SIG-M5 treated with dmso at 0.1 percent for 504 hours (cell line): ENCODE measurements at regions not wholly inside any gene's neighbourhood (a gene's known extent, or its start where the extent isn't known, plus 50 kb on each side); places are given as distances from the start of the nearest gene placed in this dataset.
A peak's percentile ranks its signal among the peaks of the same experiment; 100 is the strongest.
"Not testable (repeated sequence)": the region's sequence is repeated elsewhere in the genome, so short reads cannot be mapped to it uniquely, and the experiment has no call there.

Experiments used
- DNase-seq: peaks from one replicate; lab custom pipeline; 2025; ENCODE audit not compliant: unreplicated experiment; lab: John Stamatoyannopoulos, UW

GRCh38 chr2:131584380-131584779 is 56.7 kb downstream of the CCDC74A start:
- DNase-seq = no peak

GRCh38 chr2:131584940-131585339 is 57.3 kb downstream of the CCDC74A start:
- peak; percentile 13 for DNase-seq

GRCh38 chr2:131588152-131588873 is 60.6 kb downstream of the CCDC74A start:
- no peak for DNase-seq

GRCh38 chr2:131589126-131589525 is 61.4 kb downstream of the CCDC74A start:
- not testable (repeated sequence) for DNase-seq

- DNase-seq = no peak
These were observed 62.7 kb downstream of the CCDC74A start for GRCh38 chr2:131590366-131590765.

GRCh38 chr2:131590896-131591295 is 63.2 kb downstream of the CCDC74A start:
- DNase-seq = no peak

- not testable (repeated sequence) for DNase-seq
These were observed 68.9 kb downstream of the CCDC74A start for GRCh38 chr2:131596561-131596960.

GRCh38 chr2:131602444-131602843 is 74.8 kb downstream of the CCDC74A start:
- DNase-seq = not testable (repeated sequence)

GRCh38 chr2:131604652-131605051 is 77.0 kb downstream of the CCDC74A start:
- DNase-seq = not testable (repeated sequence)

GRCh38 chr2:131606366-131606765 is 78.7 kb downstream of the CCDC74A start:
- not testable (repeated sequence) for DNase-seq

- not testable (repeated sequence) for DNase-seq
These were observed 79.4 kb downstream of the CCDC74A start for GRCh38 chr2:131607056-131607455.

GRCh38 chr2:131614539-131614938 is 86.9 kb downstream of the CCDC74A start:
- DNase-seq = not testable (repeated sequence)

GRCh38 chr2:131618320-131618719 is 90.6 kb downstream of the CCDC74A start:
- DNase-seq = not testable (repeated sequence)

GRCh38 chr2:131622874-131623273 is 95.2 kb downstream of the CCDC74A start:
- peak; percentile 52 for DNase-seq

- DNase-seq = not testable (repeated sequence)
These were observed 98.3 kb downstream of the CCDC74A start for GRCh38 chr2:131626011-131626410.

GRCh38 chr2:131626565-131626964 is 98.9 kb downstream of the CCDC74A start:
- not testable (repeated sequence) for DNase-seq

GRCh38 chr2:131627777-131628176 is 100.1 kb downstream of the CCDC74A start:
- DNase-seq = not testable (repeated sequence)

- DNase-seq = not testable (repeated sequence)
These were observed 104.0 kb downstream of the CCDC74A start for GRCh38 chr2:131631648-131632047.

GRCh38 chr2:131633405-131633804 is 105.7 kb downstream of the CCDC74A start:
- DNase-seq = not testable (repeated sequence)

- DNase-seq = not testable (repeated sequence)
These were observed 106.4 kb downstream of the CCDC74A start for GRCh38 chr2:131633827-131634695.

GRCh38 chr2:131635611-131636010 is 107.9 kb downstream of the CCDC74A start:
- DNase-seq = no peak
